PFSK-1 (cell line): ENCODE measurements at regions not wholly inside any gene's neighbourhood (a gene's known extent, or its start where the extent isn't known, plus 50 kb on each side); places are given as distances from the start of the nearest gene placed in this dataset.

Experiments
- FOXP2 ChIP-seq: optimal IDR thresholded peaks from 2 replicates; pipeline ENCODE3; 2011; ENCODE audit warnings: borderline replicate concordance, control low read depth, inconsistent platforms; ENCODE audit not compliant: insufficient read depth; ENCODE audit errors: extremely low read length, extremely low read depth
- POLR2AphosphoS5 ChIP-seq: IDR thresholded peaks from 2 replicates; pipeline ENCODE4 v1.6.1; 2012; ENCODE audit warnings: low read depth, mild to moderate bottlenecking, control low read depth, low read length, moderate library complexity
- REST ChIP-seq, 2 experiments: IDR thresholded peaks; 2 replicates each; pipeline versions ENCODE4 v1.6.1 to v1.8.0; 2011 to 2012; ENCODE audit warnings: low read depth in 2 of 2, low read length in 2 of 2, control low read depth in 1 of 2, inconsistent platforms in 1 of 2, mild to moderate bottlenecking in 1 of 2, moderate library complexity in 1 of 2; ENCODE audit not compliant: insufficient read depth in 1 of 2
- SIN3A ChIP-seq: IDR thresholded peaks from 2 replicates; pipeline ENCODE4 v1.6.1; 2012; ENCODE audit warnings: mild to moderate bottlenecking, low read length, moderate library complexity, borderline replicate concordance; ENCODE audit not compliant: insufficient read depth
- TAF1 ChIP-seq: IDR thresholded peaks from 2 replicates; pipeline ENCODE4 v1.6.1; 2012; ENCODE audit warnings: low read length, control low read depth, borderline replicate concordance; ENCODE audit not compliant: insufficient read depth

DNA sequence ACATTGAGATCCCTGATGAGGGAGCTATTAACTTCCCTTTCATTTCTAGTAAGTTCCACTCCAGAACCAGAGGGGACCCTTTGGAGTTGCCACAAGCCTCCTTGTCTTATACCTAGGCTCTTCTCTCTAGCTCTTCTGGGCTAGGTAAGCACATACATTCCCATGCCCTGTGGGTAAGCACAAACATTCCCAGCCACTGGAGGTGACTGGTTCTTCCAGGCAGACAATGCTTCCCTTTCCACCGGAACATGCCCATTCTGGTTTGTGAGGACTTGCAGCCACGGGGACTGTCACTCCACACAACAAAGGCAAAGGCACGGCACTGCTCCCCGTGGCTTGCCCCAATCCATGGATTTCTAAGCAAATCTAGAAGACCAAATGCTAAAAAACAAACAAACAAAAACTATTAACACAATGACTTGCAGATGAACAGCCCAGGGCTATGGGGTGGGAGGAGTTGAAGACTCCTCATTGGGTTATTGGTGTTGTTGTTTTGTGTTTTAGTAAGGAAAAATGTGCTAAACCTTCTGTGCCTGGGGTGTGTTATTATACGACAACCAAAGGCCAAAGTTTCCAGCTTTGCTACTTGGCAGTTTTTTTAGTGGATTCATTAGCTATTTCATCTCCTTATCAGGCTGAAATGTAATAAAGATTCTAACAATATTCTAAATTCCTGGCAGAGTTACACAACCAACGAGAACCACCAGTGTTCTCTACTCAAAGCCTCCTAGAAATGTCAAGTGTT lies 276.2 kb downstream of the SYK start:
- no peak for TF ChIP-seq POLR2AphosphoS5
- no peak for TF ChIP-seq REST (IDR thresholded peaks at IDR 0.05; ENCODE audit: insufficient read depth in 1 of 2, low read depth in 2 of 2, low read length in 2 of 2)
- TF ChIP-seq SIN3A, result no peak
- no peak for TF ChIP-seq TAF1
- TF ChIP-seq FOXP2, result no peak

- TF ChIP-seq SIN3A (no peak), REST (IDR thresholded peaks at IDR 0.05; ENCODE audit: insufficient read depth in 1 of 2, low read depth in 2 of 2, low read length in 2 of 2) (no peak), POLR2AphosphoS5 (no peak), FOXP2 (no peak), TAF1 (no peak)
Measured at GRCh38 chr9:91078369-91078695, 276.7 kb downstream of the SYK start.

GRCh38 chr9:91082731-91083130 lies 279.0 kb downstream of the AUH start:
- TF ChIP-seq REST (IDR thresholded peaks at IDR 0.05; ENCODE audit: insufficient read depth in 1 of 2, low read depth in 2 of 2, low read length in 2 of 2) (no peak), POLR2AphosphoS5 (no peak), FOXP2 (no peak), TAF1 (no peak), SIN3A (no peak)

- TF ChIP-seq TAF1 (no peak), REST (IDR thresholded peaks at IDR 0.05; ENCODE audit: insufficient read depth in 1 of 2, low read depth in 2 of 2, low read length in 2 of 2) (no peak), FOXP2 (no peak), SIN3A (no peak), POLR2AphosphoS5 (no peak)
Measured at GRCh38 chr9:91084896-91085516, 276.7 kb downstream of the AUH start.
